GM18909 (cell line): ENCODE measurements at regions not wholly inside any gene's neighbourhood (a gene's known extent, or its start where the extent isn't known, plus 50 kb on each side); places are given as distances from the start of the nearest gene placed in this dataset.

ENCODE experiments used
- ATAC-seq: cut with Tn5 transposase; IDR thresholded peaks from one replicate; pipeline ENCODE4 v1.9.1; 2021; ENCODE audit warnings: mild to moderate bottlenecking; ENCODE audit not compliant: unreplicated experiment, poor library complexity

GRCh38 chr7:52712938-52713337 is 322.5 kb upstream of the POM121L12 start:
- no peak for ATAC-seq

DNA sequence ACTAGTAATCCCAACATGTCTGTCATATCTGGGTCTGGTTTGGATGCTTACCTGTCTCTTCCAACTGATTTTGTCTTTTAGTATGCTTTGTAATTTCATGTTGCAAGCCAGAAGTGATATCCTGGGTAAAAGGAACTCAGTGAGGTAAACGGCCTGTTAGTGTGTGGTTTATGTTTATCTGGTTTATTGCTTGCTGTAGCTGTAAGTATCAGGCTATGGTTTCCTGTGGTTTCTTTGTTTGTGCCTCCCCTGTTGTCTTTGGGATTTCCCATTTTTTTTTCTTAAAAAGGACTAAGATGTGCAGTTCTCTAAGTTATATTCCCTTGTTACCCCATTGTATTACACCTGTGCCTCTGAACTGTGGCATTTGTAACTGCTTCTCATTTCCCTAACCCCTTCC is 323.5 kb upstream of the POM121L12 start:
- no peak for ATAC-seq

DNA sequence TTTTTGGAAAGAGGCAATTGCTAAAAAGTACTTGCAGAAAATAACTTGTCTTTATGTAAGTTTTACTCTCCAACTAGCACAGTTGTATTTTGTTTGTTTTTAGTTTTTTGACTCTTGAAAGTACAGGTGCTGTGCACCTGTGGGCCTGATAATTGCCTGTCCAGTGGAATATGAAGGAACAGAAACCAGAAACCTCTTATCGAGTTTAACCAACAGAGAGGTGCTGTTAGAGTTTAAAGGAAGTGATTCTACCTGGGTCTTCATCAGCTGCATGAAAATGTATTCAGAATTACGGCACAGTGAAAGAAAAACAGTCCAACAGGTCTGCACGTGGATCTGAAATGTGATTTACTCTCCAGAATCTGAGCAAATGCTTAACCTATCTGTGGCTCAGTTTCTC is 326.6 kb upstream of the POM121L12 start:
- ATAC-seq: no peak

- no peak for ATAC-seq
Observed at GRCh38 chr7:52705768-52706167, 329.7 kb upstream of the POM121L12 start.

GRCh38 chr7:52700349-52700748 is 335.1 kb upstream of the POM121L12 start:
- no peak for ATAC-seq

- ATAC-seq: no peak
Observed at GRCh38 chr7:52695973-52696595, 339.3 kb upstream of the POM121L12 start.

DNA sequence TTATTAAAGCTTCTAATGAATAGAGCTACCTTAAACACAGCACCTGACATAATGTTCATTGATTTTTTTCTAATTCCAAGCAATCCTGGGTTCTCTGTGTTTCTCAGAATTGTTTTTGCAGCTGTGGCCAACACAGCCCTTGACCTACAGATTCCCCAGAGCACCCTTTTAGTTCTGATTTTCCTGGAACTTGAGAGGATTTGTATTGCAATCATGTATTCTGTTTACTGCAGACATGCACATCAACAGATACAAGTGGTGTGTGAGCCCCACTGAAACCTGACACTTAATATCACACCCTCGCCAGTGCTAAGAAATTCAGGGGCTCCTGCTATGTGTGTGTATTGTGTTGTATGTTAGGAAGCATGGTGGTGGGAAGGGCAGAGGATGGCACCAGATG is 344.2 kb upstream of the POM121L12 start:
- no peak for ATAC-seq

DNA sequence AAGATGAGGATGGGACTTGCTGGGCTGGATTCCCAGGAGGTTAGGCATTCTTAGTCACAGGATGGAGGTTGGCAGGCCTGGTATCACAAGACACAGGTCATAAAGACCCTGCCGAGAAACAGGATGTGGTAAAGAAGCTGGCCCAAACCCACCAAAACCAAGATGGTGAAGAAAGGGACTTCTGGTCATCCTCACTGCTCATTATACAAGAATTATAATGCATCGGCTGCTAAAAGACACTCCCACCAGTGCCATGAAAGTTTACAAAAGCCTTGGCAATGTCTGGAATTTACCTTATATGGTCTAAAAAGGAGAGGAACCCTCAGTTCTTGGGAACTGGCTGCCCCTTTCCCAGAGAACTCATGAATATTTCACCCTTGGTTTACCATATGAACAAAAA is 345.5 kb upstream of the POM121L12 start:
- no peak for ATAC-seq

DNA sequence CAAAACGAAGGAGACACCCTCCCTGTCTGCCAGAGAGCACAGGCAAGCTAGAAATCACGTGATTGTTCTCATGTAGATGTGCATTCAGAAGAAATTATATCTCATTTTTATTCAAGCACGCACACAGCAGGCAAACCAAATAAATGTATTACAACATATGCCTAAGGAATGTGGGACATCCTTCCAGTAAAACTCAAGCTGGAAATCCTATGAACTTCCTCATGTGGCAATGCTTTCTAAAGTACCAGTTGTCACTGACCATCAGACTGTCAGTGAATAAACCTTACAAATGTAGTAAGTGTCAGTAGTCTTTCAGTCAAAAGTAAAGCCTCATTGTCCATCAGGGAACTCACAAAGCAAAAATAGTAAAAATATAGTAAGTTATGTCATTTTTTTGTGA is 350.1 kb upstream of the POM121L12 start:
- no peak for ATAC-seq

- no peak for ATAC-seq
Observed at GRCh38 chr7:52684388-52684787, 351.0 kb upstream of the POM121L12 start.

- ATAC-seq: no peak
Observed at GRCh38 chr7:52682993-52683392, 352.4 kb upstream of the POM121L12 start.

GRCh38 chr7:52670608-52671225 is 364.7 kb upstream of the POM121L12 start:
- no peak for ATAC-seq

- no peak for ATAC-seq
Observed at GRCh38 chr7:52669031-52669430, 366.4 kb upstream of the POM121L12 start.

DNA sequence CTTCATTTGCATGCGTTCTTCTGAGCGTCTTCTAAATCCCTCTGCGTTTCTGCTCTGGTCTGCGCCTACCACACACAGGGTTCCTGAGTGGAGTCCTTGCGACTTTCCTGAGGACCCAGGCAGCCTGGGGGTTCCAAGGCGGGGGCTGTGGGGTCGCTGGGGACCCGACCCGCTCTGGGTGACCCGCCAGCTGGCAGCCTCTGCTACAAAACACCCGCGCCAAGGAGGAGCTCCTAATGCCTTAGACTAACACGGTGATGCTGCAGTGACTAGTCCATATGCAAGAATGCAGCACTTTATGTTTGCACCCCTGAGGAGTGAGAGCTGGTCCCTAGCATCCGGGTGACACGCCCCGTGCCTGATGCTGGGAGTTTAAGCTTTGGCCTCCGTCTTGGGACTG is 367.0 kb upstream of the POM121L12 start:
- ATAC-seq: no peak

DNA sequence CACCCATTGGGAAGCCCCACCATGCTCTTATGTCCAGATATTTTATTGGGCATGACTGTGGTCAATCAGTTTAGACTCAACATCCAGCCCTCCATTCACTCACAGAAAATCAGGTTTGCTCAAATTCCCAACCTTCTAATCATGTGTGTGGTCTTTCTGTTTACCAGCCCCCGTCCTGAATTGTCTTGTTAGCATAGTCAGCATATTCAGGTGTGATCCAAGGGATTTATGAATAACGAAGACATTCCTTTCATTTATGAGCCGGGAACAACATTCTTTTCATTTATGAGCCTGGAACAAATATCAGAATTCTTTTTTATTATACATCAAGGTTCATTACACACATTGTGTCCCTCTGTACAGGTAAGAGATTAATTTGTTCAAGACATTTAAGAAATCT is 376.3 kb upstream of the POM121L12 start:
- no peak for ATAC-seq

GRCh38 chr7:52656098-52656497 is 379.3 kb upstream of the POM121L12 start:
- ATAC-seq: no peak

- ATAC-seq: no peak
Observed at GRCh38 chr7:52652621-52653020, 382.8 kb upstream of the POM121L12 start.

- no peak for ATAC-seq
Observed at GRCh38 chr7:52648872-52649271, 386.6 kb upstream of the POM121L12 start.

DNA sequence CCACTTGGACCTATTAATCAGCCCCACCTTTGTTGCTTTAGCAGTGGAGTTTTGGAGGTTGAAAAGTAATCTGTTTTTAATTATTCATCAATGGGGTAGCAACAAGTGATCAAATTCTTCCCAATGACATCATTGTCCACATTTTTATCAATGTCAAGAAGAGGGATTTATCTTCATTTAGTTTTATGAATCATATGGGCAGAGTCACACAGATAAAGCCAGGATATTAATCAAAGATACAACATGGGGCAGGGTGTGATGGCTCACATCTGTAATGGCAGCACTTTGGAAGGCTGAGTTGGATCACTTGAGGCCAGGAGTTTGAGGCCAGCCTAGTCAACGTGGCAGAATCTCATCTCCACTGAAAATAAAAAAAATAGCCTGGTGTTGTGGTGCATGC is 388.4 kb upstream of the POM121L12 start:
- no peak for ATAC-seq

DNA sequence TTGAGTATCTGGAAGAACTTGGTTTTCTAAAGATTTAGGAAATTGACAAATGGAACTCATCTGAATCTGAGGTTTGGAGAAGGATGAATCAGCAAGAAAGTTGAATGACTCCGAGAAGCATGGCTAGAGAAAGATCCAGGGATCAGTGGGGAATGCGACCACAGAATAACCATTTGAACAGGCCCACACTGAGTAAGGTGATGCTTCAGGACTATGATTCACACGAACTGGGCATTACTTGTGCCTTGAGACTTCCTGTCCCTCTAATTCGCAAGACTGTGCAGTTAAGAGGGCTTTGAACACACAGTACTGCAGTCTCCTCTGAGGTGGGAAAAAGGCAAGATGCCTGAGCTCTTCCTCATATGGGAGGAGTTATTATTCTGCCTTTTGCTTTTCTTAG is 395.5 kb upstream of the POM121L12 start:
- ATAC-seq: no peak

GRCh38 chr7:52639126-52639525 is 396.3 kb upstream of the POM121L12 start:
- no peak for ATAC-seq

GRCh38 chr7:52635021-52635420 is 400.4 kb upstream of the POM121L12 start:
- ATAC-seq: no peak
